GM06990 (cell line): ENCODE measurements at regions not wholly inside any gene's neighbourhood (a gene's known extent, or its start where the extent isn't known, plus 50 kb on each side); places are given as distances from the start of the nearest gene placed in this dataset.

Source experiments
- DNase-seq: peaks from one replicate; pipeline ENCODE4 v3.0.0-alpha.2; 2011; ENCODE audit not compliant: insufficient read length; ENCODE audit errors: extremely low read depth
- H3K27me3 ChIP-seq: replicated peaks from 2 replicates; pipeline ENCODE4 v1.6.0; 2011; ENCODE audit warnings: low read length; ENCODE audit not compliant: control insufficient read depth, insufficient read depth
- H3K36me3 ChIP-seq: 2 replicates; pipeline ENCODE4 v1.5.1; 2011; ENCODE audit warnings: low read length; ENCODE audit not compliant: control insufficient read depth, insufficient read depth
- H3K4me3 ChIP-seq: replicated peaks from 2 replicates; pipeline ENCODE4 v1.5.1; 2011; ENCODE audit warnings: low read depth, mild to moderate bottlenecking, control low read depth, low read length
- TF ChIP-seq, protein P1 (sequence below): IDR thresholded peaks from 2 replicates; pipeline ENCODE4 v1.5.1; 2011; ENCODE audit warnings: low read length, control low read depth, mild to moderate bottlenecking, inconsistent platforms; ENCODE audit not compliant: insufficient read depth, poor library complexity, severe bottlenecking

GRCh38 chrX:88982933-88983332 is 235.9 kb downstream of the CPXCR1 start:
- Histone ChIP-seq H3K36me3 (no peaks in the 10 kb centered on the region), H3K27me3 (no peaks in the 10 kb centered on the region), H3K4me3 (no peak overlapping the region)
- TF ChIP-seq, protein P1, sequence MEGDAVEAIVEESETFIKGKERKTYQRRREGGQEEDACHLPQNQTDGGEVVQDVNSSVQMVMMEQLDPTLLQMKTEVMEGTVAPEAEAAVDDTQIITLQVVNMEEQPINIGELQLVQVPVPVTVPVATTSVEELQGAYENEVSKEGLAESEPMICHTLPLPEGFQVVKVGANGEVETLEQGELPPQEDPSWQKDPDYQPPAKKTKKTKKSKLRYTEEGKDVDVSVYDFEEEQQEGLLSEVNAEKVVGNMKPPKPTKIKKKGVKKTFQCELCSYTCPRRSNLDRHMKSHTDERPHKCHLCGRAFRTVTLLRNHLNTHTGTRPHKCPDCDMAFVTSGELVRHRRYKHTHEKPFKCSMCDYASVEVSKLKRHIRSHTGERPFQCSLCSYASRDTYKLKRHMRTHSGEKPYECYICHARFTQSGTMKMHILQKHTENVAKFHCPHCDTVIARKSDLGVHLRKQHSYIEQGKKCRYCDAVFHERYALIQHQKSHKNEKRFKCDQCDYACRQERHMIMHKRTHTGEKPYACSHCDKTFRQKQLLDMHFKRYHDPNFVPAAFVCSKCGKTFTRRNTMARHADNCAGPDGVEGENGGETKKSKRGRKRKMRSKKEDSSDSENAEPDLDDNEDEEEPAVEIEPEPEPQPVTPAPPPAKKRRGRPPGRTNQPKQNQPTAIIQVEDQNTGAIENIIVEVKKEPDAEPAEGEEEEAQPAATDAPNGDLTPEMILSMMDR = no peak
- no peak for DNase-seq

- H3K36me3 ChIP-seq = no peaks in the 10 kb centered on the region
- no peaks in the 10 kb centered on the region for H3K27me3 ChIP-seq
- no peak overlapping the region for H3K4me3 ChIP-seq
- DNase-seq = no peak
- TF ChIP-seq, protein P1 = no peak
Observed at GRCh38 chrX:88988796-88989195, 241.8 kb downstream of the CPXCR1 start.

GRCh38 chrX:88990882-88991582 is 244.0 kb downstream of the CPXCR1 start:
- TF ChIP-seq, protein P1 = no peak

GRCh38 chrX:88991583-88992132 is 244.6 kb downstream of the CPXCR1 start:
- DNase-seq = no peak
- TF ChIP-seq, protein P1 = no peak
- Histone ChIP-seq H3K27me3 (no peaks in the 10 kb centered on the region), H3K4me3 (no peak overlapping the region), H3K36me3 (no peaks in the 10 kb centered on the region)

More at GRCh38 chrX:88990882-88991582, 244.0 kb downstream of the CPXCR1 start:
- H3K36me3 ChIP-seq = no peaks in the 10 kb centered on the region
- no peak for DNase-seq
- no peak overlapping the region for H3K4me3 ChIP-seq
- H3K27me3 ChIP-seq = no peaks in the 10 kb centered on the region

GRCh38 chrX:89021964-89022363 is 274.9 kb downstream of the CPXCR1 start:
- no peaks in the 10 kb centered on the region for H3K36me3 ChIP-seq
- DNase-seq = no peak
- TF ChIP-seq, protein P1 = no peak
- H3K4me3 ChIP-seq = no peak overlapping the region
- H3K27me3 ChIP-seq = no peaks in the 10 kb centered on the region
